ENCODE measurements at regions not wholly inside any gene's neighbourhood (a gene's known extent, or its start where the extent isn't known, plus 50 kb on each side); places are given as distances from the start of the nearest gene placed in this dataset.

GRCh38 chr13:36549126-36549702, 116.9 kb downstream of the CCNA1 start:
- Histone ChIP-seq H3K79me1 (ENCODE audit: low read depth, low read length) (no peaks in the 10 kb centered on the region), H3K9ac (replicated peaks in 1 of 4; ENCODE audit: extremely low read depth in 1 of 4, low read depth in 3 of 4, low read length in 3 of 4) (no peak overlapping the region), H2BK20ac (ENCODE audit: low read length) (no peak overlapping the region), H3K9me3 (ENCODE audit: insufficient read depth in 2 of 2, low read depth in 1 of 2, low read length in 1 of 2) (no peaks in the 10 kb centered on the region), H3K23ac (ENCODE audit: insufficient read length) (no peak overlapping the region), H3K56ac (replicated peaks; ENCODE audit: insufficient read length, low read depth, low read length) (no peak overlapping the region), H3K36me3 (ENCODE audit: control insufficient read depth in 2 of 4, insufficient read depth in 4 of 4, low read length in 3 of 4) (no peaks in the 10 kb centered on the region), H2AK5ac (ENCODE audit: low read depth, low read length) (no peak overlapping the region), H3K18ac (ENCODE audit: extremely low read depth, low read length) (no peak overlapping the region), H3K14ac (ENCODE audit: insufficient read length) (no peak overlapping the region), H2BK15ac (ENCODE audit: low read length) (no peak overlapping the region), H3K4me1 (replicated peaks in 1 of 4; ENCODE audit: control insufficient read depth in 3 of 4, insufficient read depth in 4 of 4, low read length in 3 of 4) (no peaks in the 10 kb centered on the region), H3K4me3 (ENCODE audit: extremely low read depth in 1 of 4, insufficient read depth in 2 of 4, low read depth in 3 of 4, low read length in 4 of 4) (no peak overlapping the region), H2BK12ac (ENCODE audit: low read depth, low read length) (no peak overlapping the region), H4K8ac (ENCODE audit: extremely low read depth, insufficient read depth, low read length) (no peak overlapping the region), H2BK120ac (replicated peaks; ENCODE audit: low read depth, low read length) (no peak overlapping the region), H3K4ac (replicated peaks; ENCODE audit: insufficient read length, low read depth, low read length) (no peak overlapping the region), H3K27me3 (replicated peaks in 1 of 4; ENCODE audit: control insufficient read depth in 3 of 4, extremely low read depth in 1 of 4, insufficient read depth in 3 of 4, low read length in 3 of 4) (no peaks in the 10 kb centered on the region), H3K27ac (ENCODE audit: low read depth, low read length) (no peak overlapping the region), H4K91ac (replicated peaks; ENCODE audit: insufficient read length, low read length) (no peak overlapping the region), H3K4me2 (ENCODE audit: insufficient read depth in 1 of 2, low read depth in 2 of 2, low read length in 2 of 2) (no peak overlapping the region), H4K5ac (ENCODE audit: insufficient read length, low read depth, low read length) (no peak overlapping the region), H2BK5ac (ENCODE audit: low read depth, low read length) (no peak overlapping the region), H3K79me2 (ENCODE audit: control insufficient read depth in 1 of 2, insufficient read depth in 2 of 2, low read length in 2 of 2) (no peaks in the 10 kb centered on the region), H3K23me2 (ENCODE audit: low read depth, low read length) (no peaks in the 10 kb centered on the region; the same call in 1 of the 2 replicates), H2AFZ (ENCODE audit: low read length) (no peak overlapping the region), H4K20me1 (replicated peaks in 1 of 2; ENCODE audit: control insufficient read depth in 1 of 2, insufficient read depth in 2 of 2, low read length in 2 of 2) (no peaks in the 10 kb centered on the region)
- TF ChIP-seq ZNF274 (IDR thresholded peaks at IDR 0.05; ENCODE audit: borderline replicate concordance, extremely low read depth, low read length) (no peak), CHD1 (IDR thresholded peaks at IDR 0.05; ENCODE audit: low read depth, low read length) (no peak), SP4 (IDR thresholded peaks at IDR 0.05; ENCODE audit: low read length) (no peak), POU5F1 (IDR thresholded peaks at IDR 0.05; ENCODE audit: low read depth, low read length) (no peak)
- TF ChIP-seq, protein P1, sequence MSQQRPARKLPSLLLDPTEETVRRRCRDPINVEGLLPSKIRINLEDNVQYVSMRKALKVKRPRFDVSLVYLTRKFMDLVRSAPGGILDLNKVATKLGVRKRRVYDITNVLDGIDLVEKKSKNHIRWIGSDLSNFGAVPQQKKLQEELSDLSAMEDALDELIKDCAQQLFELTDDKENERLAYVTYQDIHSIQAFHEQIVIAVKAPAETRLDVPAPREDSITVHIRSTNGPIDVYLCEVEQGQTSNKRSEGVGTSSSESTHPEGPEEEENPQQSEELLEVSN (IDR thresholded peaks at IDR 0.05) = no peak
- no peak for FAIRE-seq
- DNase-seq (ENCODE audit: low read depth in 1 of 2, low spot score in 2 of 2) = no peak
- WGBS, 2 experiments (ENCODE audit: extremely low coverage in 1 of 2, insufficient coverage in 1 of 2, insufficient read length in 1 of 2, insufficient replicate concordance in 2 of 2, low coverage in 1 of 2, low lambda C conversion rate in 2 of 2, missing lambda C conversion rate in 1 of 2) = 93% methylated on average over 2 of the region's 2 CpGs; no CpG with 5 or more reads in 1 of the 2 experiments
- CTCF ChIA-PET (ENCODE audit: partially characterized antibody) = no interaction called here
- POLR2A ChIA-PET (ENCODE audit: partially characterized antibody) = no interaction called here
